ENCODE measurements at regions not wholly inside any gene's neighbourhood (a gene's known extent, or its start where the extent isn't known, plus 50 kb on each side); places are given as distances from the start of the nearest gene placed in this dataset.

DNA sequence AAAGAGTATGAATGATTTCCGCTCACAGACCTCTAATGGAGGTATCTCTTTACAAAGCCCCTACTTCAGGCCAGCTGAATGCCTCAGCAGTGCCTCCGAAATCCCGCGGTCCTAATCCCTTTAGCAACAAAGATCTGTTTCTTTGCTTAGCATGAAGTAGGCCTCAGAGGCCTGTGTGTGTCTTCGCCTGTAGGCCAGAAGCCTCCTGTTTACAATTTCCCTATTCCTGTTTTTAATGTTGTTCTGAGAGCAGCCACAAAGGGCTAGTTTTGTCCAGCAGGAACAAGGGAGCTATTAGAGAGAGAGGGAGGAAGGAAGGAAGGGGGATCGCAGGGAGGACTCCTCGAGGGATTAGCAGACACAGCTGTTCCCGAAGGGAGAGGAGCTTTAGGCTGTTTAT, 166.4 kb upstream of the SPRY4 start:
- Mint-ChIP-seq H3K36me3 (ENCODE audit: insufficient read depth, unreplicated experiment) (no peaks in the 10 kb centered on the region), H3K4me1 (ENCODE audit: insufficient read depth, unreplicated experiment) (peaks cover 5% of the 10 kb centered on the region), H3K9me3 (ENCODE audit: unreplicated experiment) (no peaks in the 10 kb centered on the region), H3K4me3 (ENCODE audit: unreplicated experiment) (no peak overlapping the region), H3K27ac (ENCODE audit: low read depth, unreplicated experiment) (no peak overlapping the region), H3K27me3 (ENCODE audit: insufficient read depth, unreplicated experiment) (no peaks in the 10 kb centered on the region)
- no peak for DNase-seq (ENCODE audit: unreplicated experiment)
- intact Hi-C loops (cut with micrococcal nuclease), result no loop called here
- no TSS peak for BruUV-seq (replicated peaks)
- TF ChIP-seq, protein P1, sequence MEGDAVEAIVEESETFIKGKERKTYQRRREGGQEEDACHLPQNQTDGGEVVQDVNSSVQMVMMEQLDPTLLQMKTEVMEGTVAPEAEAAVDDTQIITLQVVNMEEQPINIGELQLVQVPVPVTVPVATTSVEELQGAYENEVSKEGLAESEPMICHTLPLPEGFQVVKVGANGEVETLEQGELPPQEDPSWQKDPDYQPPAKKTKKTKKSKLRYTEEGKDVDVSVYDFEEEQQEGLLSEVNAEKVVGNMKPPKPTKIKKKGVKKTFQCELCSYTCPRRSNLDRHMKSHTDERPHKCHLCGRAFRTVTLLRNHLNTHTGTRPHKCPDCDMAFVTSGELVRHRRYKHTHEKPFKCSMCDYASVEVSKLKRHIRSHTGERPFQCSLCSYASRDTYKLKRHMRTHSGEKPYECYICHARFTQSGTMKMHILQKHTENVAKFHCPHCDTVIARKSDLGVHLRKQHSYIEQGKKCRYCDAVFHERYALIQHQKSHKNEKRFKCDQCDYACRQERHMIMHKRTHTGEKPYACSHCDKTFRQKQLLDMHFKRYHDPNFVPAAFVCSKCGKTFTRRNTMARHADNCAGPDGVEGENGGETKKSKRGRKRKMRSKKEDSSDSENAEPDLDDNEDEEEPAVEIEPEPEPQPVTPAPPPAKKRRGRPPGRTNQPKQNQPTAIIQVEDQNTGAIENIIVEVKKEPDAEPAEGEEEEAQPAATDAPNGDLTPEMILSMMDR (IDR thresholded peaks at IDR 0.05; ENCODE audit: unreplicated experiment), result no peak
- ChIA-PET POLR2A (interaction anchor here (0.6 kb wide), 1 partner anchor 189 kb away, joined by 3 read pairs; no protein-coding TSS in a partner anchor), CTCF (interaction anchor here (0.7 to 0.9 kb wide), 2 partner anchors 9 to 346 kb away, joined by 3 read pairs; no protein-coding TSS in a partner anchor)

DNA sequence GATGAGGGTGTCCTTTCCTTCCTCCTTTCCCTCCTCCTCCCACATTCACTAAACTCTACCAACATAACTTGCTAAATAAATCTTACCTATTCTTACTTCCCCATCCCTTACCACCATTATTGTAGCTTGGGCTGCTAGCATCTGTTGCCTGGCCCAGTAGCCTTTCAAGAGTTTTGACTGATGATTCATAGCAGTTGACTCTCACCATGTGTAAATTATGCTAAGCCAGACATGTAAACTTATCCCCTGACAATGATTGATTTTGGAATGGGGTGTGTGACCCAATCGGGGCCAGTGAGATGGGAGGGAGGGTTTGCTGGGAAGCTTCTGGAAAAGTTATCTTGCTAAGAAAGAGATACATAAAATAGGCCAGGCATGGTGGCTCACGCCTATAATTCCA, 161.8 kb upstream of the SPRY4 start:
- ChIA-PET CTCF (interaction anchor here (0.5 kb wide), 1 partner anchor 22 kb away, joined by 3 read pairs; no protein-coding TSS in a partner anchor), POLR2A (no interaction called here)
- BruUV-seq (replicated peaks), result no TSS peak
- DNase-seq (ENCODE audit: unreplicated experiment), result peak; percentile 45
- H3K4me1 Mint-ChIP-seq (ENCODE audit: insufficient read depth, unreplicated experiment), result peaks cover 6% of the 10 kb centered on the region
- peaks cover 10% of the 10 kb centered on the region for H3K9me3 Mint-ChIP-seq (ENCODE audit: unreplicated experiment)
- H3K27ac Mint-ChIP-seq (ENCODE audit: low read depth, unreplicated experiment), result no peak overlapping the region
- no peaks in the 10 kb centered on the region for H3K27me3 Mint-ChIP-seq (ENCODE audit: insufficient read depth, unreplicated experiment)
- H3K36me3 Mint-ChIP-seq (ENCODE audit: insufficient read depth, unreplicated experiment), result no peaks in the 10 kb centered on the region
- intact Hi-C loops (cut with micrococcal nuclease), result no loop called here
- no peak overlapping the region for H3K4me3 Mint-ChIP-seq (ENCODE audit: unreplicated experiment)
- TF ChIP-seq, protein P1 (IDR thresholded peaks at IDR 0.05; ENCODE audit: unreplicated experiment), result no peak

DNA sequence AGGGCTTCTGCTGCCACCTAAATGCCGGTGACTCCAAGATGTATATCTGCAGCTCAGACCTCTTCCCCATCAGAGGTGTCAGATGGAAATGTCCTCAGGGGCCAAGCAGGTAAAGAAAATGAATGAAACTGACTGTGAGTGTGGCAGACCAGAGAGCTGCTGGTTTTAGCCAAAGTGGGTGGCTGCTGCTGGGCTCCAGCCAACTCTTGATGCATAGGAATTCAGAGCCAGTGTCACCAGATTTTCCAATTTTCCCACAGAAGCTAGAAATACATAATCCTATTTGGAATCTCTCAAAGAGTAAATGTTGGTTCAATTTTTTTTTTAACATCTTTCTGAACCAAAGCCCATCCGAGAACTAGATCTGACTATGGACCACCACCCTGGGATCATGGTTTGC, 161.2 kb upstream of the SPRY4 start:
- TF ChIP-seq, protein P1 (IDR thresholded peaks at IDR 0.05; ENCODE audit: unreplicated experiment), result no peak
- ChIA-PET POLR2A (no interaction called here), CTCF (no interaction called here)
- intact Hi-C loops (cut with micrococcal nuclease), result no loop called here
- Mint-ChIP-seq H3K36me3 (ENCODE audit: insufficient read depth, unreplicated experiment) (no peaks in the 10 kb centered on the region), H3K9me3 (ENCODE audit: unreplicated experiment) (peaks cover 10% of the 10 kb centered on the region), H3K4me1 (ENCODE audit: insufficient read depth, unreplicated experiment) (peaks cover 6% of the 10 kb centered on the region), H3K27ac (ENCODE audit: low read depth, unreplicated experiment) (no peak overlapping the region), H3K27me3 (ENCODE audit: insufficient read depth, unreplicated experiment) (no peaks in the 10 kb centered on the region), H3K4me3 (ENCODE audit: unreplicated experiment) (no peak overlapping the region)
- no peak for DNase-seq (ENCODE audit: unreplicated experiment)
- BruUV-seq (replicated peaks), result no TSS peak

DNA sequence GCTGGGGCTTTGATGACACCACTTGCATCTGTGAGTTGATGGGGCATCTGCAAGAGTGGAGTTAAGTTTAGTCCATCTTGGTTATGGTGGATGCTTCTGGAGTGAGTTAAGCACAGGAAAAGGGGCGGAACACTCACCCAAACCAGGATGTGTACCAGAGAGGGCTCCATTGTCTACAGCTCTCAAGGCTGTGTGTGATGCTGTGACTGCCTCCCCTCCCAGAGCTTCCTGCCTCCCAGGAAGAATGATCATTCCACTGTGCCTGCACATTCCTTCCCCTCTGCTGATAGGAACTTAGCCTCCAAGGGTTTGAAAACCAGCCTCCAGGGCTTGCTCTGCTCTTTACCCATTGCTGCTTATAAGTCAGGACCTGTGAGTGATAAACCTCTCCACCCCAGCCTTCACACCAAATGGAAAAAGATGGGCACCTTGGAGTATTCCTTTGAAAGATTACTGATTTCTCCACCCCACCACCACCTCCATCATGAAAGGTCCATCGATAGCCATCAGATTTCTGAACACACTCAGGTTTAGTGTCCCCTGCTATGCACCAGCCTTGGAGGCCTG, 160.1 kb upstream of the SPRY4 start:
- POLR2A ChIA-PET, result interaction anchor here (1.3 kb wide), 1 partner anchor 8 kb away, joined by 3 read pairs; no protein-coding TSS in a partner anchor
- no peak overlapping the region for H3K4me3 Mint-ChIP-seq (ENCODE audit: unreplicated experiment)
- DNase-seq (ENCODE audit: unreplicated experiment), result no peak
- TF ChIP-seq, protein P1 (IDR thresholded peaks at IDR 0.05; ENCODE audit: unreplicated experiment), result no peak
- no peak overlapping the region for H3K27ac Mint-ChIP-seq (ENCODE audit: low read depth, unreplicated experiment)
- CTCF ChIA-PET, result no interaction called here
- no peaks in the 10 kb centered on the region for H3K36me3 Mint-ChIP-seq (ENCODE audit: insufficient read depth, unreplicated experiment)
- peaks cover 6% of the 10 kb centered on the region for H3K4me1 Mint-ChIP-seq (ENCODE audit: insufficient read depth, unreplicated experiment)
- BruUV-seq (replicated peaks), result no TSS peak
- intact Hi-C loops (cut with micrococcal nuclease), result no loop called here
- peaks cover 10% of the 10 kb centered on the region for H3K9me3 Mint-ChIP-seq (ENCODE audit: unreplicated experiment)
- H3K27me3 Mint-ChIP-seq (ENCODE audit: insufficient read depth, unreplicated experiment), result no peaks in the 10 kb centered on the region
